ENCODE measurements at regions not wholly inside any gene's neighbourhood (a gene's known extent, or its start where the extent isn't known, plus 50 kb on each side); places are given as distances from the start of the nearest gene placed in this dataset.

DNA sequence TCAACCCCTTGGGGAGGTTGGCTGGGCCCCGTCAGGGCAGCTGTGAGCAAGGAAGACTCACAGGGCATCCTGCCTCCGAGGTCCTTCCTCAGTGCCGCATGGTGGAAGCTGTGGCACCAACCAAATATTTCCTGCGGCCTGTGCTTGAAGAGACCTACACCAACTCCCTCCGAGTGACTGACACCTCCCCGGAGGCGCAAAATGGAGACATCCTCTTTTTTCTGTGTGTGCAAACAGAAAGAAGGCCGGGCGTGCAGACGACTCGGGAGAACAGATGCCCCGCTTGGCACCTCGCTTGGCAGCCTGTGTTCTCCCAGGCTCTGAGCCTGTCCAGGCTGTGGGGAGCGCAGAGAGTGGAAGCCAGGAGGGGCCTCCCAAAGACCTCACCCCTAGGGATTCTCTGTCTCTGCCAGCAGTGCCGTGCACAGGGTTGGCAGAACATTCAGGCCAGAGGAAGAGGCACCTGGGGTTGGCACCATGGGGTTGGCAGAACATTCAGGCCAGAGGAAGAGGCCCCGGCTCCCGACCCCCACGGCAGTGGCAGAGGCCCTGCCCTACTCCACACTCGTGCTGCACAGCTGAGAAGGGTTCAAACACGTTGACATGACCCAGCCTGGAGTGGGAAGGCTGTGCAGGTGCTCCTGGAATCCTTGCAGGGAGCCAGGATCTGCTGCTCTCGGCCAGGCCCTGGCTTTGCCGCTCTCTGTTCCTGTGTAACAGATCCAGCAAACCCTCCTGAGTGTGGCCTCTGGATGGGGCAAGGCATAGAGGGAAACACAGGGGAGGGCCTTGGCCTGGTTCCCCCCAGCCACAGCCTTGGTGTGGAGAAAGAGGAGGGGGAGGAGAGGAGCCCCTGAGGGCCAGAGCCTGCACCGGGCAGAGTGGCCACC lies 805.5 kb downstream of the BRD1 start:
- in situ Hi-C loops (cut with MboI; ENCODE audit: low pct_unique_long_range_greater_than_20kb in 2 of 9, low sequenced_read_pairs in 9 of 9, unreplicated experiment in 9 of 9) = no loop called here
- ATAC-seq (replicated peaks in 6 of 8) = no peak
- no peaks in the 10 kb centered on the region for H3K4me1 ChIP-seq (replicated peaks in 1 of 2)
- H3K4me3 ChIP-seq = no peak overlapping the region
- no peak overlapping the region for H3K27ac ChIP-seq
- 23 to 100% (median 65%) methylated on average over 2 to 12 of the region's 23 CpGs; no CpG with 5 or more reads in 3 of the 10 experiments for WGBS, 10 experiments

DNA sequence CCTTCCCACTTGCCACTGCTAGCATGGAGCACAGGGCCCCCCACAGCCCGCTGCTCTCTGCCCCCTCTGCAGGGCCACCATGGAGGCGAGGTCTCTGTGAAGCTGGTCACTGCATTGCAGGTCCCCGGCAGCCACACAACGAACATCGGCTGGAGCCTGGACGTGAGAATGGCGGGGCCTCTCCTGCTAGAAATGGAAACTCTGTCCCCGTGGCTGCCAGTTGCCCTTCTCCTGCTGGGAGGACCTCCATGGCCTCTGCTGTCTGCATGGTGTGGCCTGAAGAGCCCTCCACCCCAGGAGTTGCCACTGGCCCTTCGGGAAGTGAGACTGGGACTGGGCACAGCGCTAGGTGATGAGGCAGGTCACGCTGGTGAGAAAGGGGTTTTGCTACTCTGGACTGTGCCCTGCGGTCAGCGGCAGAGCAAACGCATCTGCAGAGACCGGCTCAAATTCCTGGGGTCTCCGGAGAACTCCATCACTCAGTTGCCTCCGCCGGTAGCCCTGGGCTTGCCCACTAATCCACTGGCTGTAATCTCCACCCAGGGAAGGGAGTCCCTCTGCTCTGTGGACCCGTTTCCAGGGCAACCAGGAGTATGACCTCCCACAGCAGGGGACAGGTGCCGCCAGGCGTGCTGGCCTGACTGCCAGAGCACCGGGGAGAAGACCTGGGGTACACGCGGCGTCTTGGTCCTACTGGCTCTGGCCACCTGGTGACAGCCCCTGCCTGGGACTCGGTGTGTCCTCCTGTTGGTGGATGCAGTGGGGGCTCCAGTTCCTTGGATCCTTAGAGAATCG lies 806.3 kb downstream of the BRD1 start:
- ATAC-seq (replicated peaks in 6 of 8) = peak in 1 of 8 experiments; percentile 13
- in situ Hi-C loops (cut with MboI; ENCODE audit: low pct_unique_long_range_greater_than_20kb in 2 of 9, low sequenced_read_pairs in 9 of 9, unreplicated experiment in 9 of 9) = no loop called here
- Histone ChIP-seq H3K4me3 (no peak overlapping the region), H3K4me1 (replicated peaks in 1 of 2) (no peaks in the 10 kb centered on the region), H3K27ac (no peak overlapping the region)
- WGBS, 10 experiments = 28 to 100% (median 76%) methylated on average over 2 to 10 of the region's 27 CpGs; no CpG with 5 or more reads in 4 of the 10 experiments

DNA sequence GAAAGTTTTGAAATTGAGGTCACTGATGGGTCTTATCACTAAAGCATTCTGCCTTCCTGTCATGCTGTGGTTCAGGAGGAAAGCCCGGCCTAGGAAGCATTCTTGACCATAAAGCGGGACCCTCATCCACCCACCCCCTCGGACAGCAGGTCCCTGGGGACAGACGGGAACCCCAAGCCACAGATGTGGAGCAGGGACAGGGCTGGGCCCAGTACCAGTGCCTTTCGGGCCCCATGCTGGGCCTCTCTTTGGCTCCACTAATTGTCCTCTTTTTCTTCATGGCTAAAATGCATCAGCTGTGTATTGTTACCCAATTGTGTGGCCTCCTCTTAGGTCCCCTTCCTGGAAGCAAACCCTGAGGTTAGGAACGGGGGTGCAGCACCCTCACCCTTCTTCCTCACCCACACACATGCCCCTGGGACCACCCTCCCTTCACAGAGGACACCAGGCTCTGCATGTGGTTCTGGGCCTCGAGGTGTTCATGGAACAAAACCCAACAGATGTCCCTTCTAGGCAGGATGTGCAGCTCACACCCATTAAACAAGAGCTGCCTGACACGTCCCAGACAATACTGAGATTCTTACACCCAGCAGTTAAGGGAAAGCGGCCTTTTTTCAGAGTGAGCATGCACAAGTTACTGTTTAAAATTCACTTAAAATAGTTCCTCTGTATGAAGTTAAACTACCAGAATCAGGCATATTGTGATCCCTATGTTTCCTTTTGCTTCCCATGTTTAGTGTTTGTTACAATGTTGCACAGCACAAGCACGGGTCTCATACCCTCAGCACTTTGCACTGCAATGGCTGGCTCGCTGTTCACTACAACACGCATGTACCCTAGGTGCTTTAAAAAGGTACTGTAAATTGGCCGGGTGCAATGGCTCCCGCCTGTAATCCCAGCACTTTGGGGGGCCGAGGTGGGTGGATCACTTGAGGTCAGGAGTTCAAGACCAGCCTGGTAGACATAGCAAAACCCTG lies 807.6 kb downstream of the BRD1 start:
- no peak overlapping the region for H3K27ac ChIP-seq
- in situ Hi-C loops (cut with MboI; ENCODE audit: low pct_unique_long_range_greater_than_20kb in 2 of 9, low sequenced_read_pairs in 9 of 9, unreplicated experiment in 9 of 9) = no loop called here
- 20 to 93% (median 41%) methylated on average over 1 to 12 of the region's 15 CpGs; no CpG with 5 or more reads in 2 of the 10 experiments for WGBS, 10 experiments
- H3K4me3 ChIP-seq = no peak overlapping the region
- no peaks in the 10 kb centered on the region for H3K4me1 ChIP-seq (replicated peaks in 1 of 2)
- no peak for ATAC-seq (replicated peaks in 6 of 8)

DNA sequence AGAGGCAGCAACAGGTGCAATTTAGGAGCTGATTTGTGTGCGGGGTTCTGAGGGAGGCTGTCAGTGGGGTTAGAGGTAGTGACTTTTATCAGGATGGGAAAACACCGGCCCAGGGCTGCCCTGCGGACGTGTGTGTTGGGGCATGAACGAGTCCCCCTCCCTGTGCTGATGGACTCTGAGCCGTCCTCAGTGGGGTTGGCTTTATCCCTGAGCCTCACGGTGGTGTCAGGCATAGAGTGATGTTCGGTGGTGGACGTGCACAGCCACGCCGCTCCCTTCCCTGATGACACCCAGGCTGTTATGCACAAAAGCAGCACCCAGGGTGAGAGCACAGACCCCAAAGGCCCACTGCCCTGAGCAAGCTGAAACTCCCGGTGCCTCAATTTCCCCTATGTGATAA lies 809.1 kb downstream of the BRD1 start:
- WGBS, 10 experiments = 40 to 95% (median 78%) methylated on average over 1 to 7 of the region's 12 CpGs; no CpG with 5 or more reads in 6 of the 10 experiments
- in situ Hi-C loops (cut with MboI; ENCODE audit: low pct_unique_long_range_greater_than_20kb in 2 of 9, low sequenced_read_pairs in 9 of 9, unreplicated experiment in 9 of 9) = no loop called here
- Histone ChIP-seq H3K4me1 (replicated peaks in 1 of 2) (no peaks in the 10 kb centered on the region), H3K4me3 (no peak overlapping the region), H3K27ac (no peak overlapping the region)
- no peak for ATAC-seq (replicated peaks in 6 of 8)

DNA sequence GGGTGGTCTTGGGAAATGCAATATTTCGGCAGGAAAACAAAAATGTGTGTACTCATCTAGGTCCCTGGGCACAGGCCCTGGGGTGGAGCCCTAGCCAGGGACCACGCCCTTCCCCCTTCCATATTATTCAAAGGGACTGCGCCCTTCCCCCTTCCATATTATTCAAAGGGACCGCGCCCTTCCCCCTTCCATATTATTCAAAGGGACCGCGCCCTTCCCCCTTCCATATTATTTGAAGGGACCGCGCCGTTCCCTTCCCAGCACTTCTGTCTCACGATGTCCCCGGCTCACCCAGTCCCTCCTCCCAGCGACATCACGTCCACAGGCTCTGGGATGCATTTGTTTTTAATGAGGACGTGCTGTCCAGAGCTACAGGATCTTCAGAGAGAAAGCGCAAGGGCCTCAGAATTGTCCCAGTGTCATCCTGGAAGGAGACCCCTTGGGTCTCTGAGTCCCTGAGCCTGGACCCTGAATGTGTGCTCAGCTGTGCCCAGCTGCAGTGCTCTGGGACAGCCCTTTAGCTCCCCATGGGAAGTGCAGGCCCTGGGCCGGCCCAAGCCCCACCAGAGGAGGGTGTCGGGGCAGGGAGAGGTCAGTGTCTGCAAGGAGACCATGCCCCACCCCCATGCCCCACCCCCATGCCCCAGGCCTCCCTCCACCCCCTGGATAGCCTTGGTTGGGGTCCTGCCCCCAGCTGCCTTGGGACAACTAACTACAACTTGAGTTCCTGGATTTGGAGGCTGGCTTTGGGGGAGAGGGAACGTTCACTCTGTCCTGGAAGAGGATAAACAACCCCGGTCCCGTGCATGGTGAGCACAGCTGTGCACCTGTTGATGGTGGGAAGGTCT lies 810.0 kb downstream of the BRD1 start:
- 20 to 40% (median 30%) methylated on average over 1 to 13 of the region's 21 CpGs; no CpG with 5 or more reads in 5 of the 10 experiments for WGBS, 10 experiments
- in situ Hi-C loops (cut with MboI; ENCODE audit: low pct_unique_long_range_greater_than_20kb in 2 of 9, low sequenced_read_pairs in 9 of 9, unreplicated experiment in 9 of 9) = no loop called here
- no peaks in the 10 kb centered on the region for H3K4me1 ChIP-seq (replicated peaks in 1 of 2)
- H3K4me3 ChIP-seq = no peak overlapping the region
- ATAC-seq (replicated peaks in 6 of 8) = peak in 3 of 8 experiments; percentile 61 to 86 (median 76)
- H3K27ac ChIP-seq = no peak overlapping the region

DNA sequence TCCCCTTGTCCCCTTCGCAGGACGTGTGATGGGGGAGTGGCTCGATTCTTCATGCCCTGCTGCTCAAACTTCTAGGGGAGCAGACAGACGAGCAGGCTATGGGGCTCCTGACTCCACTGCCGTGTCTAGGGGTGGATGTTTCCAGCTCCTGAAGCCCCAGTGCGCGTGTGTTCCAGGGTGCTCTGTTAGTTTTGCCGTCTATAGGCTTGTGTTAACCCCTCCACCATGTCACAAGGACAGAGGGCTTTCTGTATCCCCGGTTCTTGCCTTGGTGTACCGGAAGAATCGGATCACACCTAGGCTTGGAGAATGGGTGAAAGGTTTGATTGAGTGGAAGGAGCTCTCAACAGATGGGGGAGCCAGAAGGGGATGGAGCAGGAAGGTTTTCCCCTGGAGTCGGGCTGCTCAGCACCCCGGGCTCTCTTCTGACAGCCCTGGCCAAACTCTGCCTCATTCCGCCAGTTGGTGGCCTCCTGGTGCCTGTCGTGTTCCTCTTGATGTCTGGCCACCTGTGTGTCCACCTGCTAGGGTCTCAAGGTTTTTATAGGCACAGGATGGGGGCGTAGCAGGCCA lies 810.7 kb downstream of the BRD1 start:
- WGBS, 10 experiments = 7 to 100% (median 36%) methylated on average over 1 to 4 of the region's 16 CpGs; no CpG with 5 or more reads in 4 of the 10 experiments
- no peaks in the 10 kb centered on the region for H3K4me1 ChIP-seq (replicated peaks in 1 of 2)
- ATAC-seq (replicated peaks in 6 of 8) = peak in 1 of 8 experiments; percentile 5
- H3K27ac ChIP-seq = no peak overlapping the region
- H3K4me3 ChIP-seq = no peak overlapping the region
- in situ Hi-C loops (cut with MboI; ENCODE audit: low pct_unique_long_range_greater_than_20kb in 2 of 9, low sequenced_read_pairs in 9 of 9, unreplicated experiment in 9 of 9) = no loop called here

DNA sequence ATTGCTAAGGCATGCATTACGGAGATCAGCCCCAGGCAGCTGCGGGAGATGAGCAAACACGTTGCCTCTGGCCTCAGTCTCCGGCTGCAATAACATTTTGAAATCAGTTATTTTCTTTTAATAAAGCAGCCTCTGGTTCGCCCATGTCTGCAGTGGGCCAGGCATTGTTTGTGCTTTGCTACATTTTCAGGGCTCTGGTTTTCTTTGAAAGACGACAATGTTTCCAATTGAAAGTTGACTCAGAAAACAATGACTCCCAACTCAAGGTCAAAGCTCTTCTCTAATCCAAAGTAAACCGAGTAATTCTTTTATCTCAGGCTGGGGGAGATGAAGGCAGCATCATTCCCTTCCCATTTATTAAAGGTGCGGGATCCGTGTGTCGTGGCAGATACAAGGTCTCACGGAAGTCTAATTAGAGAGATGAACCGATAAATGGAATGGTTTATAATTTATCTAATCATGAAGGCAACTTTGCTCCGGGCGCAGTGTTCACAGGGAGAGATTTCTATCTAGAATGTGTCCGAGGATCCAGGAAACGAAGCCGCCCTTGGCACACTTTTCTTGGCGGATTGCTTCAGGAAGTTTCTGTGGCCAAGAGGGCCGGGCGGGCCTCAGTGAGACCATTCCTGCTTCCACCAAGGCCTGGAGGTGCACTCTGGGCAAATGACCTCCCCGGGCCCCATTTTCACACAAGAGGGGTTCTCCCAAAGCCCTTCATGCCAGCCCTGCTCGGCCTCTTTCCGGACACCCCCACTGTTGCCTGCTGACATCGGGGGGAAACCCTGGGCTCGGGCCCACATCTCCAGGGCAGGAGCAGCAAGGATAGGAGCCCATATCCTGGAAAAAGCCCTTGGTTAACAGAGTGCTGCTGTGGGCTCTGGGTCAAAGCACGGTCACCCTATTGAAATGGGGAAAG lies 811.4 kb downstream of the BRD1 start:
- in situ Hi-C loops (cut with MboI; ENCODE audit: low pct_unique_long_range_greater_than_20kb in 2 of 9, low sequenced_read_pairs in 9 of 9, unreplicated experiment in 9 of 9) = no loop called here
- Histone ChIP-seq H3K4me3 (no peak overlapping the region), H3K27ac (no peak overlapping the region), H3K4me1 (replicated peaks in 1 of 2) (no peaks in the 10 kb centered on the region)
- WGBS, 10 experiments = 48 to 90% (median 66%) methylated on average over 2 to 20 of the region's 26 CpGs
- no peak for ATAC-seq (replicated peaks in 6 of 8)

DNA sequence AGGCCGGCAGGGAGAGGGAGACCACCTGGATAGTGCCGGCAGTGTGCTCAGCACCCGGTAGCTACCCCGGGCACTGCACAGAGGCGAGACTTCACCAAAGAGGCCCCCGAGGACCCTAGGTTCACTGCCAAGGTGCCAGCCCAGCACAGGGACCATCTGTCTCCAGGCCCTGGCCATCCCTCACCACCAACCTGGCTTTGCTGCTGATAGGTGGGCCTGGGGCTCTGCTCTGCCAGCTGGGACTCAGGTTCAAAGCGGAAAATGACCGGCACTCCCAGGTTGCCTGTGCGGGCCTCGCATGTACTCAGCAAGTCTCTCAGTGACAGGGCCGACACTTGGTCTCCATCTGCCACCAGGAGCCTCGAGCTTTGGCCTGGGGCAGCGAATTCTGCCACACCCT lies 812.2 kb downstream of the BRD1 start:
- peak in 1 of 8 experiments; percentile 2 for ATAC-seq (replicated peaks in 6 of 8)
- in situ Hi-C loops (cut with MboI; ENCODE audit: low pct_unique_long_range_greater_than_20kb in 2 of 9, low sequenced_read_pairs in 9 of 9, unreplicated experiment in 9 of 9) = no loop called here
- no peak overlapping the region for H3K27ac ChIP-seq
- 0 to 100% (median 74%) methylated on average over 1 to 11 of the region's 13 CpGs; no CpG with 5 or more reads in 1 of the 10 experiments for WGBS, 10 experiments
- no peaks in the 10 kb centered on the region for H3K4me1 ChIP-seq (replicated peaks in 1 of 2)
- no peak overlapping the region for H3K4me3 ChIP-seq

DNA sequence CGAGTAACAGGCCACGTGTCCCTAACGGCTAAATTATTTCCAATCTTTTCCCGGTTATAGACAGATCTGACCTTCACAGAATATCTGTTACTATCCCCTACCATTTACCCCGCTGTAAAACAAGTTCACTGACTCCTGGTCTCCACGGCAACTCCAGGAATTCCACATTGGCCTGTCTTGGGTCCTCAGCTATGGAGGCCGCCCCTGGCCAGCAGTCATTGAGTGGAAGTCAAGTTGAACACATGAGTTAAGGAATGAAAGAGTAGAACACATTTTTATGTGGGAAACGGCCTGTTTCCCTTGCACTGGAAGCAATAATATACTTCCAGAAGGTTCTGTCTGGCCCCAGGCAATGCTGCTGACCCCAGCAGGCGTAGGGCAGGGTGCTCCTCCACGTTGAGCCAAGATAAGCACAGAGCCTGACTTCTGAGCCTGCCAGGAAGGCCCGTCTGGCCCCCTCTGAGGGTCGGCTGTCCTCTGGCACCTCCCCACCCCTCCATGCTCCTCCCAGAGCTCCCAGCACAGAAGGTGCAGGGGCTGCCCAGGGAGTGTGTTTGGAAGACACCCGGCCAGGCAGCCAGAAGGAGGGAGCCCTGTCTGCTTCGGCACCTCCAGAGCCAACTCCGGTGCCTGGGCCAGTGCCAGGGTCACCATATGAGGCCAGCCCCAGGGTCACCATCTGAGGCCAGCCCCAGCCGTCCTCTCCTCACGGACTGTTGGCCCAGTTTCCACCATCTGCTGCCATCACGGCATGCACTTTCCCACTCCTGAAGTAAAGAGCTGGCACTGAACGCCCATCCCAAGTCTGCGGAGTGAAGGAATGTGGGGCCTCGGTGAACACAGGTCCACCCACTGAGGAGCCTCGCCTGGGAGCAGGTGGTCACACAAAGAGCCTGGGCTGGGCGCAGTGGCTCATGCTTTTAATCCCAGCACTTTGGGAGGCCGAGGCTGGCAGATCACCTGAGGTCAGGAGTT lies 813.2 kb downstream of the BRD1 start:
- Histone ChIP-seq H3K4me3 (no peak overlapping the region), H3K27ac (no peak overlapping the region), H3K4me1 (replicated peaks in 1 of 2) (no peaks in the 10 kb centered on the region)
- 30 to 100% (median 53%) methylated on average over 1 to 10 of the region's 24 CpGs for WGBS, 10 experiments
- ATAC-seq (replicated peaks in 6 of 8) = no peak
- in situ Hi-C loops (cut with MboI; ENCODE audit: low pct_unique_long_range_greater_than_20kb in 2 of 9, low sequenced_read_pairs in 9 of 9, unreplicated experiment in 9 of 9) = no loop called here

DNA sequence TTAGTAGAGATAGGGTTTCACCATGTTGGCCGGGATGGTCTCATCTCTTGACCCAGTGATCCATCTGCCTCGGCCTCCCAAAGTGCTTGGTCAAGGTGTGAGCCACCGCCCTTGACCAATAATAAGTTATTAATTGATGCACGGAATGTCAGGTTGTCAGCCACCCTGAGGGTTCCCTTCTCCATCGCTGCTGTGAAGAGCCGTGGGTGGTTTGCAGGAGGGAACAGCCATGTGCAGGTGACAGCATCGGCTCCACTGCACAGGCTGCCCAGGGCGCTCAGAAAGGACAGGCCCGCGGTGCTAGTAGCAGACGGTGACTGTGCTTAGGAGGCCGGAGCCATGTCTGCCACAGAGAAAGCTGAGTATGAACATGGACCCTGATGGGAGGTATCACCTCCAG lies 814.0 kb downstream of the BRD1 start:
- WGBS, 10 experiments = 8 to 92% (median 61%) methylated on average over 1 to 7 of the region's 12 CpGs; no CpG with 5 or more reads in 3 of the 10 experiments
- in situ Hi-C loops (cut with MboI; ENCODE audit: low pct_unique_long_range_greater_than_20kb in 2 of 9, low sequenced_read_pairs in 9 of 9, unreplicated experiment in 9 of 9) = no loop called here
- Histone ChIP-seq H3K4me3 (no peak overlapping the region), H3K27ac (no peak overlapping the region), H3K4me1 (replicated peaks in 1 of 2) (no peaks in the 10 kb centered on the region)
- no peak for ATAC-seq (replicated peaks in 6 of 8)
